A673 (cell line): ENCODE measurements at regions not wholly inside any gene's neighbourhood (a gene's known extent, or its start where the extent isn't known, plus 50 kb on each side); places are given as distances from the start of the nearest gene placed in this dataset.

ENCODE experiments used
- EZH2 ChIP-seq: fragments of 200-600 bp; sonication (generic); IDR thresholded peaks from 2 replicates; pipeline ENCODE4 v1.6.1; 2017; ENCODE audit warnings: borderline replicate concordance, low read depth, mild to moderate bottlenecking, mixed read lengths, antibody characterized with exemption, low read length; ENCODE audit not compliant: poor library complexity, severe bottlenecking
- TF ChIP-seq, protein P1 (sequence below): fragments of 300-800, 200-600 bp; sonication (generic); conservative IDR thresholded peaks from 2 replicates; pipeline ENCODE4 v1.5.1; 2017; ENCODE audit warnings: low read depth, mild to moderate bottlenecking, antibody characterized with exemption, low read length, moderate library complexity, mixed read lengths

- TF ChIP-seq, protein P1, sequence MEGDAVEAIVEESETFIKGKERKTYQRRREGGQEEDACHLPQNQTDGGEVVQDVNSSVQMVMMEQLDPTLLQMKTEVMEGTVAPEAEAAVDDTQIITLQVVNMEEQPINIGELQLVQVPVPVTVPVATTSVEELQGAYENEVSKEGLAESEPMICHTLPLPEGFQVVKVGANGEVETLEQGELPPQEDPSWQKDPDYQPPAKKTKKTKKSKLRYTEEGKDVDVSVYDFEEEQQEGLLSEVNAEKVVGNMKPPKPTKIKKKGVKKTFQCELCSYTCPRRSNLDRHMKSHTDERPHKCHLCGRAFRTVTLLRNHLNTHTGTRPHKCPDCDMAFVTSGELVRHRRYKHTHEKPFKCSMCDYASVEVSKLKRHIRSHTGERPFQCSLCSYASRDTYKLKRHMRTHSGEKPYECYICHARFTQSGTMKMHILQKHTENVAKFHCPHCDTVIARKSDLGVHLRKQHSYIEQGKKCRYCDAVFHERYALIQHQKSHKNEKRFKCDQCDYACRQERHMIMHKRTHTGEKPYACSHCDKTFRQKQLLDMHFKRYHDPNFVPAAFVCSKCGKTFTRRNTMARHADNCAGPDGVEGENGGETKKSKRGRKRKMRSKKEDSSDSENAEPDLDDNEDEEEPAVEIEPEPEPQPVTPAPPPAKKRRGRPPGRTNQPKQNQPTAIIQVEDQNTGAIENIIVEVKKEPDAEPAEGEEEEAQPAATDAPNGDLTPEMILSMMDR, result no peak
- TF ChIP-seq EZH2, result no peak
Measured at GRCh38 chr11:134844838-134845237, 432.8 kb upstream of the B3GAT1 start.
